HG02623 (cell line): ENCODE measurements at regions not wholly inside any gene's neighbourhood (a gene's known extent, or its start where the extent isn't known, plus 50 kb on each side); places are given as distances from the start of the nearest gene placed in this dataset.
"Not testable (repeated sequence)": the region's sequence is repeated elsewhere in the genome, so short reads cannot be mapped to it uniquely, and the experiment has no call there.

Source experiments
- ATAC-seq: cut with Tn5 transposase; IDR thresholded peaks from one replicate; pipeline ENCODE4 v1.9.1; 2021; ENCODE audit warnings: moderate library complexity; ENCODE audit not compliant: unreplicated experiment

DNA sequence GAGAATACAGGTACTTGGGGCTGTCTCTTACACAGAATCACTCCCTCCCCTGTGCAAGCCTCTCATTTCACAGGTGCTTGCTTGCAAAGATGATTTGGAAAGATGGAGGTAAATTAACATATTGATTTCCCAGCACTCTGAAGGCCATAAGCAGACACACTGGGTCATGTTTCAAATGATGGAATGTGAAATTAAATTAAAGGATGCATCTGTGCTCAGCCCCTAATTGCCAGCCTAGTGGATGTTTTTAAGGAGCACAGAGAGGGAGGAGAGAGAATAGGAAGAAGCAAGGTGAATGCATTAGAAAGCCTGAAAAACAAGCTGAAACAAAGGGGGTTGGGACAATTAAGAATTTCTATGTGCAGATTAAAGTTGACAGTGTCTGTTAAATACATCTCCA lies 96.1 kb upstream of the GRIP1 start:
- no peak for ATAC-seq

DNA sequence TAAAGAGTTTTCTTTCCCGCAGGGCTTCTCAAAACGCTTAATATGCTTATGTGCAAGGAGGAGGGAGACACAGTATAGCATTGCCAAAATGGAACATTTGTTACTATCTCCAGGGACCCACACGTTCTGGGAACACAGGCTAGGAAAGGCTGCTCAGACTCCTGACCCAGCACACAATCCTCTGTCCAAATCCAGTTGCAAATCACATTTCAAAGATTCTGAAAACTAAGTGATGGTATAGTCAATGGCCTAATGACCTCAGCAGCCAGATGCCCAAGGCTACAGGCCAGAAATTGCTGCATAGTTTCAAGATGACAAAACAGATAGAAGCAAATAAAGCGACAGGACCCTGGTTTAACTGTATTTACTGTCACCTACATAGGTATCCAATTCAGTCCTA lies 97.0 kb upstream of the GRIP1 start:
- no peak for ATAC-seq

- peak; percentile 95 for ATAC-seq
Observed at GRCh38 chr12:66776974-66777373, 98.1 kb upstream of the GRIP1 start.

- ATAC-seq = no peak
Observed at GRCh38 chr12:66779466-66779865, 100.6 kb upstream of the GRIP1 start.

DNA sequence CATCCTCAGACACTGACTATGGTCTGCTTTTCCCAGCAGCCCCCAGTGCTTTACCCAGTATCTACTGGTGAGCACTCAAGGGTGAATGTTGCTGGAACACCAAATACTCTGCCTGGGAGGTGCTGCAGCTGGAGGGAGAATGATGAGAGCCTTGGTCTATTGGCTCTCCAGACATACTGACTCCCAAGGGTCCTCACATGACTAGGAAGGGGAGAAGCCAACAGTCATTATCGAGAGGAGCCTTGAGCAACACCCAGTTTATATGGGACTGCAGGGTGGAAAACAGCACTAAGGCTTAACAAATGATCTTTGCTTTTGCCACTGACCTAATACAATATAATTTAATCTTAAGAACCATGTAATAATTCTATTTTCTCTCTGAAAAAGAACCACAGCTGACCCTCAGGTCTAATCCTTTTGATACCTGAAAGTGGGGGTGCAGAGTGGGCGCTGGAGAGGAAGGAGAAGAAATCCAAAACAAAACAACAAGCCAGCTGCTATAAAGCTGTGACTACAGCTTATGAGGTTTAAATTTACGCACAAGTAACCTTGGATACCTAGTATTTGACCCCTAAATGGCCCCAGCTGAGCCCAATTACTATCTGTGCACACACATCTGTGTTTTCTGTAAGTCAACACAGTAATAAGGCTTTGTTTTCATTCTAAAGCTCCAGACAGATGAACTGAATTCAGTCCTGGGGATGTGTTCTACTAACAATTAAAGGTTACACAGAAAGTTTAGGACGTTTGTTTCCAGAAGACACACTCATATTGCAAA lies 107.8 kb upstream of the GRIP1 start:
- ATAC-seq = no peak

DNA sequence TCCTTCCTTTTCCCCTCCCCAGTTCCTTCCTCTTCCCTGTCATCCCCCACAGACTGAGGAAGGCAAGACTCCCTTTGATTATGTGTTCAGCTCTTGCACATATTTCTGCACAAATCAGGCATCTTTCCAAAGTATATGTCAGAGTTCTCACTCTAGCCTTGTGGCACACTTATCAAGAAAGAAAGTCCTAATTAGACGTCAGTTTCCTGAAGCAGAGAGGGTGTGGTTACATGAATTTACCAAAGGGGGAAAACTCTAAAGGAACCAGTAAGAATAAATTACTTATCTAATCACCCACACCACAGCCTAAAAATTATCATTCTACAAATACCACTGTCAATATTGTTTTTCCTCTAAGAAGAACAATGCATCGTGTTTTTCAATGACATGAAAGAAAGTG lies 120.7 kb upstream of the GRIP1 start:
- no peak for ATAC-seq

- ATAC-seq = no peak
Observed at GRCh38 chr12:66800046-66800445, 121.2 kb upstream of the GRIP1 start.

DNA sequence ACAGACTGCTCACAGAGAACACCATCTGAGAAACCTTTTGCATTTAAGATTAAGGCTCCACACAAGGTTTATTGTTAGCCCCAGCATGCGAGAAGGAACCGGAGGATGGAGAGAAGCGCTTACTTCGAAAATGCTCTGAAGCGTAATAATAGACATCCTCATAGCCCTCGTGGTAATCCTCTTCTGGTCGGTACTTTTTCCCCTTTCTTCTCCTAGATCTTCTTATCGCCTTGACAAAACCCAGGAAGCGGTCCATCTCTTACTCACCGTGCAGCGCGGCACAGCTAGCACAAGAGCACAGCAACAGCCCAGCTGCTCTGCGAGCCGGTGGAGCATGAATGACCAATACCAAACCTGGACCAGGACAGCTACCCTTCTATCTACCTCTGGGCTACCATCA lies 125.1 kb upstream of the GRIP1 start:
- no peak for ATAC-seq

DNA sequence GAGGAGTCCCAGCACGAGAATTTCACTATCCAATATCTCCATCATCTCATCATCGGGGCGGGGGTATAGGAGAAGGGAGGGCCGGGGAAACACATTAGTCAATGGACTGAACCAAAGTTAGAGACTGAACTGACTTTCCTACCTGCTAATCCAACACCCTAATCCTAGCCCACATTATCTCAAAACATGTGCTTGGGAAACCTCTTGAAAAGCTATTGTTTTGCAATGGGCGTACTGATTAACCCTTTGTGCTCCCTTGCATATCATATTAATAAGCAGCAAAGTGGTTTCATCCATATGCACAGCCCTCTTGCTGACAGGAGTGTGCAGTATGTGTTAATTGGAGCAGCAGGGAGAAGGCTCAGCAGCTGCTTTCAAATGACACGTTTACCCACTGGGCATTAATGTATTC lies 125.7 kb upstream of the GRIP1 start:
- no peak for ATAC-seq

DNA sequence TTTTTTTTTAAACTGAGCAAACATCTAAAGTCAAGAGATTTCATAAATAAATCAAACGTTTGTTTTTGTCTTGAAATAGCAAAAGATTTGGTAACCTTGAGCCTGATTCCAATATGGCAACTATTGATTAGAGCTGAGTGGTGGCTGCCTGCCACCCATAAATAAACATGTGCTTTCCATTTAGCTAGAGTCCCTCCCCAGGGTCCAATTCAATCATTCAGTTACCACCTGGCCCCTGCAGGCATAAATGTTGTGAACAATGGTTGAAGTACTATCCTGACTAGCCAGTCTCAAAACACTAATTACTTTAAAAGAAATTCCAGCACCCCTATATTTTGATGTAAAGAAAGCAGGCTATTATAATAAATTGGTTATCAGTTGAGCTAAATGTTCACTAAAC lies 129.7 kb upstream of the GRIP1 start:
- ATAC-seq = no peak

- ATAC-seq = no peak
Observed at GRCh38 chr12:66813137-66813892, 134.4 kb upstream of the GRIP1 start.

DNA sequence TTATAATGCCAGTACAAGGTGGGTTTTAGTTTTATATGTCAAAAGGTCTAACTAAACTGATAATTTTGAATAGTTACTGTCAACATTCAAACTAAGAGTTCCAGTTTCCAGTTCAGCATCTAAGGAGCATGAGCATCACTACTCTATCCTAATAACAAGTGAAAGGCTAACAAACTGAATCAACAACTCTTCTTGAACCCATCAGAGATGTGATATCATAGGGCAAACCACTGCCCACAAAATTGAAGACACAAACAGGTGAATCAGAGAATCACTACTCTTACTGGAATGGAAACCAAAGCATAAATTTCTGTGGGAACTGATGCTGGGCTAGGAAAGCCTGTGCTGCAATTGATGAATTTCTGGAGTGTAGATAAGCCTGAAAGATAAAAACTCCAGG lies 140.7 kb upstream of the GRIP1 start:
- ATAC-seq = no peak

DNA sequence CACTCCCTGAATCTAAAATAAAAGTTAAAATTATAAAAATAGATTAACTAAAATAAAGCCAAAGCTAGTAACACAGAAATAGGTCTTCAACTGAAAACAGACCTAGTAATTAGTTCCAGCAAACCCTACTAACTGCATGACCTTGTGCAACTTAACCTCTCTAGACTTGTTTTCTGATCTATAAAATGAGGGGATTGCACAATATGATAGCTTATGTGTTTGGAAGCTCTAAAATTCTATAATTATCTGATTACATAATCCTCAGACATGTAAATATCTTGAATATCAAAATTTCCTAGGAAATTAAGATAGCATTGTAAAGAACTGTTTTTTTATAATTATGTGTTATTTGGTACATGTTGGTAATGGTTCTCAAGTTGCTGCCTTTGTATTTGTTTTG lies 144.1 kb upstream of the GRIP1 start:
- ATAC-seq = no peak

DNA sequence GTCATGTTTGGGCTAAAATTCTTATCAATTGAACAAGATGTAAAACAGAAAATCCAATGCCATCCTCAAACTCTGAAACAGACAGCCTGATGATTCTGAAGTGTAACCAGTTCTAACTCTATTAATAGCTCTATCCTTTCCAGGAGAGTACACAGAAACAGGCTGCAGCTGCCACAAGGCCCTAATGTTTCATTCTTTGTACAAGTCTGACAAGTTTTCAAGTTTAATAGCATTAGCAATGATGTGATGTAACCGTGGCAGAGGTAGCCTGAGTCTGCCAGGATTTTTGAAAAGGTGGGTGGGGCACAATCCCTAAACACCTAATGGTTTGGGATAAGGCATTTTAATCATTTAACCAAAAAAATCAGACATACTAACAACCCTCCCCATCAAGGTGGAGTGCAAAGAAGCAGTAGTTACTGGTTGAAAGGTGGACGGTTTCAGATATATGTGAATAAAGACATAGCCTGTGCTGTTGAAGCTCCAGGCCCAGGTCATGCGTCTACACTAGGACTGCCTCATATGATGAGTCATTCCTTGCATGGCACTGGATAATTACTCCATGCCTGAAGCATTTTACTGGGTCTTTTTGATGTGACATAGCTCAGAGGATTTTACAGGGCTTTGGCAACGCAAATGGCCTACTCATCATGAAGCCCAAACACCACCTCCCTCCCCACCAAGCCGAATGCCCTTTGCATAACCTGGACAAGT lies 145.1 kb upstream of the GRIP1 start:
- ATAC-seq = no peak

GRCh38 chr12:66825921-66826320 lies 147.0 kb upstream of the GRIP1 start:
- not testable (repeated sequence) for ATAC-seq

DNA sequence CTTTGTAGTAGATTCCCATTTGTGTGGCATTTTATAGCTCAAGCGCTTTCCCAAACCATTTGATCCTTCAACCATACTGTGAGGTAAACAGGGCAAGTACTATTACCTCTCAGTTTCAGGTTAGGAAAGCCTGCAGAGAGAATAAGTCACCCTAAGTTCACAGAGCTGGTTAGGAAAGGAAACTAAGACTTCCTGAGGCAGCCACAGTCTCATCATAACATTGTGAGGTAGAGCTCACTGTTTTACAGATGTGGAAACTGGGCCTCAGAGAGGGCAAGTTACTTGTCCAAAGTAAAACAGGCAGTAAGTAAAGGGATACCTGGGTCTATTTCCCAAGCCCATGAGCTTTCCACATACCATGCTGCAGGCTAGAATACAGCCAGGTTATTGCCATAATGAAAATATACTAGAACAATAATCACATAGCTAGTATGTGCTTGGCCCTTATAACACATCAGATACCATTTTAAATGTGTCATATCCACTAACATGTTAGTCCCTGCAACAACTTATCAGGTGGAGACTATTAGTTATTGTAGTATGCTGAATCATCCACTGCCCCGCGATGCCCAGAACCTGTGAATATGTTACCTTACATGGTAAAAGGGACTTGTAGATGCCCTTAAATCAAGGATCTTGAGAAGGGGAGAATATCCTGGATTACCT lies 150.9 kb upstream of the GRIP1 start:
- no peak for ATAC-seq

- ATAC-seq = no peak
Observed at GRCh38 chr12:66831495-66831894, 152.6 kb upstream of the GRIP1 start.

GRCh38 chr12:66832997-66833396 lies 154.1 kb upstream of the GRIP1 start:
- no peak for ATAC-seq

- no peak for ATAC-seq
Observed at GRCh38 chr12:66836623-66837310, 157.9 kb upstream of the GRIP1 start.

GRCh38 chr12:66837311-66837627 lies 158.4 kb upstream of the GRIP1 start:
- ATAC-seq = no peak

- ATAC-seq = no peak
Observed at GRCh38 chr12:66838366-66838765, 159.5 kb upstream of the GRIP1 start.
